Transverse colon (tissue), 3 donors: ENCODE measurements at regions not wholly inside any gene's neighbourhood (a gene's known extent, or its start where the extent isn't known, plus 50 kb on each side); places are given as distances from the start of the nearest gene placed in this dataset.

Experiments
- CTCF ChIP-seq, 5 experiments: fragments of 200-600 bp in 3 of 5; fragments of 450-650 bp in 2 of 5; sonication (generic) in 3 of 5; IDR thresholded peaks; 1 replicate in 2 of 5; 2 replicates in 3 of 5; pipeline ENCODE4 v1.5.1; 2016 to 2017; ENCODE audit warnings: antibody characterized with exemption in 5 of 5, inconsistent platforms in 3 of 5, mild to moderate bottlenecking in 2 of 5, moderate library complexity in 1 of 5
- EP300 ChIP-seq: sonication (generic); formaldehyde crosslinking; IDR thresholded peaks from one replicate; pipeline ENCODE4 v1.6.1; 2017; ENCODE audit warnings: antibody characterized with exemption, low read depth
- POLR2A ChIP-seq: fragments of 450-650 bp; IDR thresholded peaks from one replicate; pipeline ENCODE4 v1.6.1; 2016; ENCODE audit warnings: antibody characterized with exemption, mild to moderate bottlenecking, moderate library complexity

- TF ChIP-seq POLR2A (no peak), EP300 (no peak), CTCF (IDR thresholded peaks at IDR 0.05) (no peak)
Observed at GRCh38 chr2:146701183-146701582, 1143.6 kb upstream of the ACVR2A start.
